HG03432 (cell line): ENCODE measurements at regions not wholly inside any gene's neighbourhood (a gene's known extent, or its start where the extent isn't known, plus 50 kb on each side); places are given as distances from the start of the nearest gene placed in this dataset.

Experiments
- ATAC-seq: cut with Tn5 transposase; IDR thresholded peaks from one replicate; pipeline ENCODE4 v1.9.1; 2021; ENCODE audit warnings: mild to moderate bottlenecking, moderate library complexity; ENCODE audit not compliant: unreplicated experiment

- no peak for ATAC-seq
These were observed 105.0 kb upstream of the SESN3 start for GRCh38 chr11:95335989-95336388.

- ATAC-seq = no peak
These were observed 100.2 kb upstream of the SESN3 start for GRCh38 chr11:95331161-95331560.

- no peak for ATAC-seq
These were observed 99.3 kb upstream of the SESN3 start for GRCh38 chr11:95330302-95330701.

GRCh38 chr11:95327273-95327948, 96.4 kb upstream of the SESN3 start:
- no peak for ATAC-seq

- ATAC-seq = no peak
These were observed 94.8 kb upstream of the SESN3 start for GRCh38 chr11:95325777-95326258.

GRCh38 chr11:95324826-95325225, 93.8 kb upstream of the SESN3 start:
- ATAC-seq = no peak

- no peak for ATAC-seq
These were observed 91.5 kb upstream of the SESN3 start for GRCh38 chr11:95322539-95322938.

- ATAC-seq = no peak
These were observed 87.5 kb upstream of the SESN3 start for GRCh38 chr11:95318498-95318897.

- ATAC-seq = no peak
These were observed 77.6 kb upstream of the SESN3 start for GRCh38 chr11:95308512-95309035.

GRCh38 chr11:95307286-95307685, 76.3 kb upstream of the SESN3 start:
- no peak for ATAC-seq

GRCh38 chr11:95306801-95307200, 75.8 kb upstream of the SESN3 start:
- no peak for ATAC-seq

GRCh38 chr11:95306123-95306522, 75.1 kb upstream of the SESN3 start:
- no peak for ATAC-seq

- ATAC-seq = no peak
These were observed 74.7 kb upstream of the SESN3 start for GRCh38 chr11:95305705-95306104.

GRCh38 chr11:95304777-95305176, 73.8 kb upstream of the SESN3 start:
- ATAC-seq = peak; percentile 58

- no peak for ATAC-seq
These were observed 71.2 kb upstream of the SESN3 start for GRCh38 chr11:95302211-95302610.

- ATAC-seq = no peak
These were observed 70.5 kb upstream of the SESN3 start for GRCh38 chr11:95301474-95301873.

- no peak for ATAC-seq
These were observed 68.2 kb upstream of the SESN3 start for GRCh38 chr11:95299078-95299679.

- ATAC-seq = no peak
These were observed 66.9 kb upstream of the SESN3 start for GRCh38 chr11:95297680-95298452.

GRCh38 chr11:95296621-95297025, 65.6 kb upstream of the SESN3 start:
- peak; percentile 96 for ATAC-seq

- no peak for ATAC-seq
These were observed 65.2 kb upstream of the SESN3 start for GRCh38 chr11:95296165-95296564.

GRCh38 chr11:95295382-95296149, 64.6 kb upstream of the SESN3 start:
- no peak for ATAC-seq
